HG03060 (cell line): ENCODE measurements at regions not wholly inside any gene's neighbourhood (a gene's known extent, or its start where the extent isn't known, plus 50 kb on each side); places are given as distances from the start of the nearest gene placed in this dataset.
"Not testable (repeated sequence)": the region's sequence is repeated elsewhere in the genome, so short reads cannot be mapped to it uniquely, and the experiment has no call there.

ENCODE experiments used
- ATAC-seq: cut with Tn5 transposase; IDR thresholded peaks from one replicate; pipeline ENCODE4 v1.9.1; 2021; ENCODE audit warnings: low read depth, moderate number of reproducible peaks; ENCODE audit not compliant: unreplicated experiment

GRCh38 chr2:14903709-14904374, 271.3 kb downstream of the LRATD1 start:
- ATAC-seq, result peak; percentile 99

GRCh38 chr2:14904378-14904777, 271.9 kb downstream of the LRATD1 start:
- not testable (repeated sequence) for ATAC-seq

DNA sequence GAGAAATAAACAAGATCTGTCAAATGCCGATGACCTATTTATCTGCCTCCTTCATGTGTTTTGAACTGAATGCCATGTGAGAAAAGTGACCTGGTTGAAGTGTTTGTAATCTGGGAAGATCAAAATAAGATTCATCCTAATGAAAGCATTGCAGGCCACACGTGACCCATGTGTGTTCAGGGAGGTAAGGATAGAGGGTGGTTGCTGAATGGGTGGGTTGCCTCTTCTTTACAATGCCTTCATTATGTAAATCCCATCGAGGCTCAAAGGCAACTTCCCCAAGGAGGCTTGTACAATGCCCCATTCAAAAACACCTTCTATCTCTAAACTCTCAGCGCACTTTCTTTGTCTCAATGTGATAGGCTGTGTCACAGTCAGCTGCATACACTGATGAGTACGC, 273.1 kb downstream of the LRATD1 start:
- no peak for ATAC-seq

- ATAC-seq, result no peak
Observed at GRCh38 chr2:14907014-14907612, 274.6 kb downstream of the LRATD1 start.

GRCh38 chr2:14909795-14910194, 277.3 kb downstream of the LRATD1 start:
- no peak for ATAC-seq

DNA sequence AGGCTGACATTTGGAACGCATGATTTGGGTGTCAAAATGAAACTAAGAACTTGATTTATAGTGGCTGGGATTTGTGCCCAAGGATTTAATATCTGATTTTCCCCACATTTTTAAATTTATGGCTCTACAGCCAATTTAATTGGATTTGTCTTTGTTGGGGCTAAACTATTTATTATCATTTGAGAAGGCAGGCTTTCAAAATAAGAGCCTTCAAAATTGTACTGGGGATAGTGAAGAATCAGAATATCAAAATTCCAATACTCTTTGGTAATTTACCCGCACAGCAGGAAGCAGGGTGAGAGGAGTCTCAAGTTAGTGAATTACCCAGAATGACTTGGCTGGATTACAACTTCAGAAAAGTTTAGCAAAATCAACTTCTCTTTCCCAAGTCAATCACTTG, 278.1 kb downstream of the LRATD1 start:
- no peak for ATAC-seq

GRCh38 chr2:14915983-14916382, 283.5 kb downstream of the LRATD1 start:
- no peak for ATAC-seq

DNA sequence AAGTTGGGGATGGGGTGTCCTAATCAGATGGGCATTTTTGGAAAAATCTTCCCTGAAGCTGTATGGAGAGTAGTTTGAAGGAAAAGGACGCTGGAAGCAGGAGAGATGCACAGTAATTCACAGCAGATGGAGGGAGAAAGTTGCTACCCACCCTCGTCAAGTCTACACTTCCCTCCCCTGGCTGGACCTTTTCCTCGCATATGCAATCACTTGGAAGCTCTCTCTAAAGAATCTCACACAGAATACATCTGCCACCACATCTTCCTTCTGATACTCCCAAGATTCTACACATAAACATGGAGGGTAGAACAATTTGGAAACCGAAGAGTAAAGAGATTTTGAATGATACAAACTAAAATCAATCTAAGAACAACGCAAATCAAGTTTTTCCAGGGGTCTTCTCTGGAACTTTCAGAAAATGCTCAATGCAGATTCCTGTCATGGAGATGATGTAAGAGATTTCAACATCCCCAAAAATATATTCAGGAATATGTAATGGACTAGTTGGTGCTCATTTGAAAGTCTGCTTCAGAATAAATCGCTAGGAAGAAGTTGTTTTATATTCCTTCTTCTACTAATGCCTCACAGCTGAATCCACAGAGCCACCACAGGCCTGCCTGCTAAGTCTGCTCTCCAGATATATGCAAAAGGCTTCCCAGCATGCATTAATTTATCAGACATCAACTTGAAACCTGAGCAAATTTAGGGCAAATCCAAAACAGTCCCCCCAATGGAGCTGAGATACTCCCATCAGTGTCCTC, 291.5 kb downstream of the LRATD1 start:
- no peak for ATAC-seq

GRCh38 chr2:14925471-14925870, 293.0 kb downstream of the LRATD1 start:
- no peak for ATAC-seq

DNA sequence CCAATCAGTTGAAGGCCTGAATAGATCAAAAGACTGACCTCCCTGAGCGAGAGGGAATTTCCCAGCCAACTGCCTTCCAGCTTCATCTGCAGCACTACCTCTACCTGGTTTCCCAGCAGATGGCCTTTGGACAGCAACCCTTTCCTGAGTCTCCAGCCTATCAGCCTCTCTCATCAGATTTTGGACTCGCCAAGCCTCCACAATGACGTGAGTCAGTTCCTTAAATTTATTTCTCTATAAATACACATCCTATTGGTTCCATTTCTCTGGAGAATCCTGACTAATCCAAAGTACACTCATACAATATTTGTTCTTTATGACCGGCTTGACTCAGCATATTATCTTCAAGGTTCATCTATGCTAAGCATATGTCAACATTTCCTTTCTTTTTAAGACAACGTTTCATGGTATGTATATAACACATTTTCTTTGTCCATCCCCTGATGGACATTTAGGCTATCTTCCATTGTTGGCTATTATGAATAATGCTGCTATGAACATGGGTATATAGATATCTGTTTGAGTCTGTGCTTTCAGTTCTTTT, 294.6 kb downstream of the LRATD1 start:
- no peak for ATAC-seq

- no peak for ATAC-seq
Observed at GRCh38 chr2:14928056-14928455, 295.5 kb downstream of the LRATD1 start.

DNA sequence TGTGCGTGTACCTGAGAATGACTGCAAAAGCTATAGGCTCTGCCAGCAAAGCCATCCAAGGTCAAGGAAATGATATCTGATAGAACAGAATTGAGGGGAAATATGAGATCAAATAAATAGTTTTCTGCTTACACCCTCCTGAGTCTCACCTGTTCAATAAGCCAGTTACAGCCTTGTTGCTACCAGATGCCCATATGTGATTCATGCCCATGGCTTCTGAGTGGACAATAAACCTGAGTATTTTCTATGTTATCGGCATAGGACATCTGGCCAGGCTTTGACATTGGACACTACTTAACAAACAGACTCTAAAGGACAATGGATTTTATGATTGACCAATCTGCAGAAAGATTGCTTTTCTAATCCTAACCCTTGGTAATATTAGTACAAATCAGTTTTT, 297.9 kb downstream of the LRATD1 start:
- ATAC-seq, result no peak

- no peak for ATAC-seq
Observed at GRCh38 chr2:14932285-14932684, 299.8 kb downstream of the LRATD1 start.

GRCh38 chr2:14933753-14934152, 301.2 kb downstream of the LRATD1 start:
- no peak for ATAC-seq

- no peak for ATAC-seq
Observed at GRCh38 chr2:14936426-14936825, 303.9 kb downstream of the LRATD1 start.

- ATAC-seq, result no peak
Observed at GRCh38 chr2:14937336-14937735, 304.8 kb downstream of the LRATD1 start.

DNA sequence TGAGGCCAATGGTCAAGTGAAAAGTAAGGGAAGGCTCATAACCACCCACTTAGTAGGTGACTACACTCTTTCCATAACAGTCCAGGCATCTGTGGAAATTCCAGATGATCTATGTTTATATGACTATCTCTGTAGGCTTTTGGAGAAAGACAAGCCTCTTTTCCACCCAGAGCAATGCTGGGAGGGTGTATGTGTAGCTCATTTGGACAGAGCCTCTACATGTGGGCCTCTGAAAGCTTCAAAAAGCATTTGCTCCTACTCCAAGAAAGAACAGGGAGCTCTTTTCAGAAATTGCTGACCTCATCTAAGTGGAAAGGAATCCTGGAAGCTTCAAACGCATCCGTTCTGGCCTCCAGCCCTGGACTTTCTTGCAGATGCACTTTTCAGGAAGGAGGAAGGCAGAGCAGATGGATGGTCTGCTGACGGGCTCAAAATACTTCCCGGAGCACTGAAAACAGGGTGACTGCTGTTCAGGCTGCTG, 308.7 kb downstream of the LRATD1 start:
- ATAC-seq, result no peak

DNA sequence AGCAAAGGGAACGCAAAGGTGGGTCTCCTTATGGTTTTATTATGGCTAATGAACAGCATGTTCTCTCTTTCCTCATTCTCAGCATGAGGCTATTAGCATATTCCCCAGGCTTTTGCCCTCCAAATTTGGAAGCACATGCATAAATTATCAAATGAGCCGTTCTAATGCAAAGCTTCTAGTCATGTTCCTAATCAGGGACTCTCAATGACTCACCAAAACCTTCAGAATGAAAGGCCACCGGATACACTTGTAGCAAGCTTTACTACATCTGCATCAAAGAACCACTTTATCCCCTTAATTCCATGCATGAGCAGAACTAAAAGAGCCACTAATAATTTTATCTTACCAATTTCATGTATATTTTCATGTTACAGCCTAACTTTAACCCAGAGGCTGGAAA, 310.5 kb downstream of the LRATD1 start:
- ATAC-seq, result no peak

GRCh38 chr2:14944562-14945346, 312.2 kb downstream of the LRATD1 start:
- no peak for ATAC-seq

DNA sequence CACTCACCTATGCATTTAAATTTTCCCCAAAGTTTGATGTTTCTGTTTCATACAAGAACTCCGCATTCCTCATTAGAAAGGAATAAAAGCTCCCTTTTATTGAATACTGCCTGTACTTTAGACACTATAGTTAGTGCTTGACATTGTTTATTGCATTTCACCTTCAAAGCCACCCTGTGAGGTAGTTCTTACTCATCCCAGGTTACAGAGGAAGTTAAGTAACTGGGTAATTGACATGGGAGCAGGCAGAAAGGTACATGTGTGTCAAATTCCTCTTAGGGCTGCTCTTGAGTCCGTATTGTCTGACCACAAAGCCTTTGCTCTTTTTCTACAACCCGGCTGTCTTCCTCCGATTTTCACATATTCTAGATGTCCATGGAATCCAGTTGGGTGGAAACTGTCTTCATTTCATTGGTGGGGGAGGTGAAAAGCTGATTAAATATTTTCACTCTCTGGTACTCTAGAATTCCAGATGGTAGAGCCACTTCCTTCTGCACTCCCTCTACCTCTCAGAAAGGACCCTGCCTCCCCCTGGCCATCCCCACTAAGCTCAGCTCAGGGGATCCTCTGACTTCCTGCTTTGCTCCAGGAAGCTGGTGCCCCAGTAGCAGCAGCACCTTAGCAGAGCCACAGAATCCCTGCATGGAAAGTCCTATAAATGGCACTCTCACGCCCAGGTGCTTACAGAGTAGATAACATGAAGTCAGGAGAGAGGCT, 319.2 kb downstream of the LRATD1 start:
- no peak for ATAC-seq
